HCT116 (cell line): ENCODE measurements at regions not wholly inside any gene's neighbourhood (a gene's known extent, or its start where the extent isn't known, plus 50 kb on each side); places are given as distances from the start of the nearest gene placed in this dataset.

ENCODE experiments used
- ATAC-seq: fragments of 200-7000 bp; cut with Tn5 transposase; 2 replicates; pipeline ENCODE4 v1.9.1; 2020; ENCODE audit warnings: mild to moderate bottlenecking, moderate library complexity
- BruUV-seq: library from RNA; stranded (reverse); fragments of 400-500 nt; replicated peaks from 2 replicates; lab custom pipeline; 2021; lab: Mats Ljungman, UMichigan
- CTCF ChIA-PET: fragments of 300-600 bp; sonication (Branson Sonifier 250); formaldehyde crosslinking; loops from one replicate; lab custom pipeline; 2021; ENCODE audit warnings: antibody characterized with exemption; lab: Charles Lee
- POLR2A ChIA-PET: fragments of 300-600, 350-600 bp; sonication (Branson Sonifier 250); formaldehyde crosslinking; loops from one replicate; lab custom pipeline; 2021; ENCODE audit warnings: antibody characterized with exemption; lab: Charles Lee
- RAD21 ChIA-PET, 2 experiments: fragments of 300-600 bp; sonication (Branson Sonifier 250); formaldehyde crosslinking; loops; one replicate each; lab custom pipeline; 2023; ENCODE audit warnings: low total read pairs in 2 of 2; ENCODE audit not compliant: uncharacterized antibody in 2 of 2, unreplicated experiment in 2 of 2, low non-redundant PET in 1 of 2; lab: Charles Lee
- DNase-seq: peaks from one replicate; pipeline ENCODE4 v3.0.0-alpha.2; 2010; ENCODE audit warnings: low read depth, low spot score
- H2AFZ ChIP-seq: fragments of 200-600 bp; shearing (Covaris generic), sonication (generic); 2 replicates; pipeline ENCODE4 v1.6.1; 2017; ENCODE audit warnings: low read depth, mixed run types, mixed read lengths, antibody characterized with exemption, low read length; ENCODE audit not compliant: poor library complexity, severe bottlenecking
- H3K27ac ChIP-seq: 2 replicates; pipeline ENCODE4 v1.5.1; 2012; ENCODE audit warnings: low read depth, low read length
- H3K27me3 ChIP-seq: fragments of 200-600 bp; sonication (generic); 2 replicates; pipeline ENCODE4 v1.6.1; 2016; ENCODE audit warnings: mixed run types, low read length, mixed read lengths; ENCODE audit not compliant: insufficient read depth
- H3K36me3 ChIP-seq, 2 experiments: fragments of 200-500 bp in 1 of 2; fragments of 200-600 bp in 1 of 2; sonication (Bioruptor generic) in 1 of 2; sonication (generic) in 1 of 2; 2 replicates each; pipeline versions ENCODE4 v1.5.1 to v1.6.1; 2014 to 2016; ENCODE audit warnings: low read length in 2 of 2, inconsistent platforms in 1 of 2, mixed read lengths in 1 of 2, mixed run types in 1 of 2; ENCODE audit not compliant: insufficient read depth in 2 of 2, control insufficient read depth in 1 of 2
- H3K4me1 ChIP-seq, 2 experiments: fragments of 200-600 bp in 1 of 2; sonication (generic) in 1 of 2; 2 replicates each; pipeline versions ENCODE4 v1.5.1 to v1.6.1; 2012 to 2017; ENCODE audit warnings: low read length in 2 of 2, inconsistent platforms in 1 of 2, mild to moderate bottlenecking in 1 of 2, mixed read lengths in 1 of 2, mixed run types in 1 of 2, moderate library complexity in 1 of 2; ENCODE audit not compliant: insufficient read depth in 2 of 2, control insufficient read depth in 1 of 2
- H3K4me2 ChIP-seq: fragments of 200-600 bp; sonication (generic); 2 replicates; pipeline ENCODE4 v1.6.1; 2017; ENCODE audit warnings: mixed run types, low read length, mixed read lengths
- H3K4me3 ChIP-seq, 2 experiments: fragments of 200-600 bp in 1 of 2; sonication (generic) in 1 of 2; replicated peaks in 1 of 2; 2 replicates each; pipeline ENCODE4 v1.5.1; 2011 to 2016; ENCODE audit warnings: low read length in 2 of 2, control low read depth in 1 of 2, low read depth in 1 of 2, mild to moderate bottlenecking in 1 of 2, mixed read lengths in 1 of 2, mixed run types in 1 of 2
- H3K79me2 ChIP-seq: fragments of 200-600 bp; sonication (generic); 2 replicates; pipeline ENCODE4 v1.6.1; 2017; ENCODE audit warnings: mild to moderate bottlenecking, mixed run types, low read length, moderate library complexity, mixed read lengths; ENCODE audit not compliant: insufficient read depth
- H3K9ac ChIP-seq: fragments of 200-600 bp; sonication (generic); 2 replicates; pipeline ENCODE4 v1.6.1; 2016; ENCODE audit warnings: low read length, mixed read lengths
- H3K9me2 ChIP-seq: fragments of 200-600 bp; sonication (generic), shearing (Covaris generic); 2 replicates; pipeline ENCODE4 v1.6.1; 2017; ENCODE audit warnings: mixed run types, mild to moderate bottlenecking, moderate library complexity; ENCODE audit not compliant: insufficient read depth
- H3K9me3 ChIP-seq, 2 experiments: fragments of 200-500 bp in 1 of 2; fragments of 200-600 bp in 1 of 2; sonication (Bioruptor generic) in 1 of 2; sonication (generic) in 1 of 2; 2 replicates each; pipeline ENCODE4 v1.6.1; 2014 to 2017; ENCODE audit warnings: low read length in 2 of 2, mixed read lengths in 2 of 2, inconsistent platforms in 1 of 2, low read depth in 1 of 2, mild to moderate bottlenecking in 1 of 2, mixed run types in 1 of 2, moderate library complexity in 1 of 2; ENCODE audit not compliant: control insufficient read depth in 1 of 2, insufficient read depth in 1 of 2
- H4K20me1 ChIP-seq: fragments of 200-600 bp; sonication (generic), shearing (Covaris generic); 2 replicates; pipeline ENCODE4 v1.6.1; 2017; ENCODE audit warnings: mixed run types, mild to moderate bottlenecking, moderate library complexity; ENCODE audit not compliant: insufficient read depth
- CBX3 ChIP-seq: IDR thresholded peaks from 2 replicates; pipeline ENCODE4 v1.6.1; 2012; ENCODE audit warnings: low read depth
- EGR1 ChIP-seq: IDR thresholded peaks from 2 replicates; pipeline ENCODE4 v1.6.1; 2012; ENCODE audit warnings: low read depth
- ELF1 ChIP-seq: IDR thresholded peaks from 2 replicates; pipeline ENCODE4 v1.6.1; 2012; ENCODE audit warnings: low read depth, borderline replicate concordance
- EZH2 ChIP-seq: fragments of 200-600 bp; sonication (generic); IDR thresholded peaks from 2 replicates; pipeline ENCODE4 v1.6.1; 2017; ENCODE audit warnings: antibody characterized with exemption, mixed run types
- FOSL1 ChIP-seq: IDR thresholded peaks from 2 replicates; pipeline ENCODE4 v1.6.1; 2012; ENCODE audit warnings: low read depth
- JUND ChIP-seq: IDR thresholded peaks from 2 replicates; pipeline ENCODE4 v1.6.1; 2012
- MAX ChIP-seq: IDR thresholded peaks from 2 replicates; pipeline ENCODE4 v1.6.1; 2012
- POLR2A ChIP-seq: IDR thresholded peaks from 2 replicates; pipeline ENCODE4 v1.7.0; 2011; ENCODE audit warnings: borderline replicate concordance; ENCODE audit not compliant: insufficient read depth, insufficient read length; ENCODE audit errors: extremely low read depth
- POLR2AphosphoS5 ChIP-seq: IDR thresholded peaks from 2 replicates; pipeline ENCODE4 v1.6.1; 2011; ENCODE audit warnings: mild to moderate bottlenecking, low read depth, low read length, moderate library complexity
- RAD21 ChIP-seq: IDR thresholded peaks from 2 replicates; pipeline ENCODE4 v1.6.1; 2012; ENCODE audit warnings: low read depth, mild to moderate bottlenecking
- REST ChIP-seq: IDR thresholded peaks from 2 replicates; pipeline ENCODE4 v1.6.1; 2012; ENCODE audit warnings: low read depth
- SP1 ChIP-seq: IDR thresholded peaks from 2 replicates; pipeline ENCODE4 v1.6.1; 2012; ENCODE audit warnings: low read depth
- TCF7L2 ChIP-seq: IDR thresholded peaks from 2 replicates; pipeline ENCODE4 v1.7.0; 2011; ENCODE audit warnings: borderline replicate concordance, inconsistent platforms; ENCODE audit not compliant: insufficient read depth, insufficient read length; ENCODE audit errors: extremely low read depth
- YY1 ChIP-seq: IDR thresholded peaks from 2 replicates; pipeline ENCODE4 v1.6.1; 2011; ENCODE audit warnings: low read length, low read depth, moderate library complexity, mild to moderate bottlenecking; ENCODE audit not compliant: insufficient replicate concordance; ENCODE audit errors: extremely low read depth
- ZBTB33 ChIP-seq: IDR thresholded peaks from 2 replicates; pipeline ENCODE4 v1.6.1; 2011; ENCODE audit warnings: mild to moderate bottlenecking, low read length, moderate library complexity; ENCODE audit not compliant: insufficient replicate concordance; ENCODE audit errors: extremely low read depth
- ZNF274 ChIP-seq: fragments of 200-500 bp; sonication (Bioruptor generic); IDR thresholded peaks from 2 replicates; pipeline ENCODE4 v1.6.1; 2014; ENCODE audit warnings: mild to moderate bottlenecking, low read depth, low read length, inconsistent platforms
- intact Hi-C: fragments of 100-400 bp; cut with micrococcal nuclease; formaldehyde crosslinking; loops from 2 replicates; pipeline ENCODE4 v1.10.0; 2022

- TF ChIP-seq REST, result no peak
- TF ChIP-seq, all 23 proteins: peak for 0
Measured at GRCh38 chr4:157558016-157558415, 337.5 kb downstream of the GRIA2 start (continued).

- Histone ChIP-seq H3K9ac (no peak overlapping the region), H3K9me2 (no peaks in the 10 kb centered on the region), H3K27ac (no peak overlapping the region), H3K4me3 (no peak overlapping the region), H2AFZ (no peak overlapping the region), H4K20me1 (no peaks in the 10 kb centered on the region), H3K4me1 (no peaks in the 10 kb centered on the region), H3K27me3 (no peaks in the 10 kb centered on the region), H3K4me2 (no peak overlapping the region), H3K9me3 (no peaks in the 10 kb centered on the region), H3K79me2 (no peaks in the 10 kb centered on the region), H3K36me3 (no peaks in the 10 kb centered on the region)
- no TSS peak for BruUV-seq
- TF ChIP-seq POLR2AphosphoS5 (no peak), ZBTB33 (no peak), MAX (no peak), CBX3 (no peak), JUND (no peak), FOSL1 (no peak), ELF1 (no peak), YY1 (no peak), POLR2A (no peak), EZH2 (no peak), RAD21 (no peak), REST (no peak), TCF7L2 (no peak), ZNF274 (no peak), EGR1 (no peak), SP1 (no peak)
- no peak for DNase-seq
- ATAC-seq, result no peak
- intact Hi-C loops, result no loop called here
- RAD21 ChIA-PET, result no interaction called here
- POLR2A ChIA-PET, result no interaction called here
- CTCF ChIA-PET, result no interaction called here
Measured at GRCh38 chr4:157550028-157550427, 329.5 kb downstream of the GRIA2 start.
